ENCODE measurements at regions not wholly inside any gene's neighbourhood (a gene's known extent, or its start where the extent isn't known, plus 50 kb on each side); places are given as distances from the start of the nearest gene placed in this dataset.

DNA sequence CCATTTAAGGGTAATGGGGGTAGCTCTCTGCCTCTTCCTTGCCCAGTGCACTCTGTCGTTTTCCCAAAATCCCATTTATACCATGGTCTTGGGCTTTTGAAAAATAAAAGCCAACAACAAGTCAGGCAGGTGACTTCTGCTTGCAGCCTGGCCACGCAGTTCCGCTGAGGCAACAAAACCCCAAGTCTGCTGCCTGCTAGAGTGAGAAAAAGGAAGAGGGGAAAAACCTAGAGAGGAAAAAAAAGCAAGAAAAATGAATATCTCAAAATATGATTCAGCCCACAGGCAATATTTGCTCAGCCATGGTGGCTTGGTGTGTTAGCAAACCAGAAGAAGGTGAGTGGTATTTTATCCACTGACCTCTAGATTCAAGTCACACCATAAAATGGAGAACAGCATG, 148.2 kb upstream of the FSTL4 start:
- no peak for DNase-seq

DNA sequence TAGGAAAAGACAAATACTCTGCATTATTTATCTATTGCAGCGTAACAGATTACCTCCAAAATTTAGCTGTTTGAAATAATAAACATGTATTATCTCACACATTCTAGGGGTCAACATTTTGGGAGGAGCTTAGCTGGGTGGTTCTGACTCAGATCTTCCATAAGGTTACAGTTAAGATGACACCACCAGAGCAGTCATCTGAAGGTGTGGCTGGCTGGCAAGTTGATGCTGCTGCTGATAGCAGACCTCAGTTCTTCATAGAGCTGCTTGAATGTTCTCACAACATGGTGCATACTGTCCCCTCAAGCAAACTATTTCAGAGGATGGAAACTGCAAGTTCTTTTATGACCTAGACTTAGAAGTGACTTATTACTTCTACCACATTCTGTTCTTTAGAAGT, 146.3 kb upstream of the FSTL4 start:
- DNase-seq = no peak

- DNase-seq = no peak
Measured at GRCh38 chr5:133757396-133757945, 145.1 kb upstream of the FSTL4 start.

GRCh38 chr5:133756756-133757155, 144.4 kb upstream of the FSTL4 start:
- no peak for DNase-seq

DNA sequence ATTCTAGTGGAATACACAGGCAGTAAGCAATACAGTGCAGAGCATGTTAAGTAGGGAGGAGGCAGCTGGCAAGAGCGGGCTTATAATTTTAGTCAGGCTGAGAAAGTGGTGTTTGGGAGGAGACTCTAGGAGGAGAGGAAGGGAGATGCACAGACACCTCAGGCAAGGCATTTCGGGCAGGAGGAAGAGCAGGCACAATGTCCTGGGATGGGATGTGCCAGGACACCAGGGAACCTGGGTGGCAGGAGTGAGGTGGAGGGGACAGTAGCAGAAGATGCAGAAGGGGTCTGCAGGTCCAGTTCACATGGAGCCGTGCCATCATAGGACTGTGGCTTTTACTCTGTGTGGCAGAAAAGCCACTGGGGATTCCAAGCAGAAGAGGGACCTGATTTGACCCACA, 143.7 kb upstream of the FSTL4 start:
- DNase-seq = no peak

GRCh38 chr5:133754575-133755169, 142.3 kb upstream of the FSTL4 start:
- no peak for DNase-seq

DNA sequence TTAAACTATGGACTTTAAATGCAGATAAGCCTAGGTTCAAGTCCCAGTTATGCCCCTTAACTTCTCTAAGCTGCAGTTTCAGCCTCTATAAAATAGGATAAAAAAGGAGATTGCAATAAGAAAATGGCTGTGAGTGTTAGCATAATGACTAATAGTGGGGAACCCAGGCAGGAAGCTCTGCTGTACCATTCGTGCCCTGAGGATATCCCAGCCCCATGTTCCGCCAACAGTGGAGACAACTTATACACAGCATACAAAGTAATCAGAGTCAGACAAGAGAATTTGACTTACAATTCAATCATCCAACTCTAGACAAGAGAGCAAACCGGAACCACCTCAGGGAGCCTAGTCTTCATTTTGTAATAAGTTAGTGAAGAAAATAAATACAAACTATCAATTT, 141.5 kb upstream of the FSTL4 start:
- DNase-seq = no peak

DNA sequence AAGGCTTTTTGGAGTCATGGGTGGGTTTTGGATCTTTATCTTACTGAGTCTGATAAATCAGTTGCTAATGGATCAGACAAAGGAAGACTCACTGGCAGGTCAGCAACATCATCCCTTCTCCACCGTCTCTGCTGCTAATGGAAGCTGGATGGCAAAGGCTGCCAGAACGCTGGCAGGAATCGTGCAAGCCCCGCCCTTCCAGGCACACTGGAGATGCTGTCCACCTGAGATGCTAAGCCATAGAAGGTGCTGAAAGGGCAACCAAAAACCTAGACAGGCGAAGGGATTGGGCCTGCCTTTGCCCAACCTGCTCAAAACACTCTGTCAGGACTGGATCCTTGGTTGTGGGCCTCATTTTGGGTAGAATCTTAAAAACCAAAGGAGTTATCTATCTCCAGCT, 139.5 kb upstream of the FSTL4 start:
- no peak for DNase-seq

DNA sequence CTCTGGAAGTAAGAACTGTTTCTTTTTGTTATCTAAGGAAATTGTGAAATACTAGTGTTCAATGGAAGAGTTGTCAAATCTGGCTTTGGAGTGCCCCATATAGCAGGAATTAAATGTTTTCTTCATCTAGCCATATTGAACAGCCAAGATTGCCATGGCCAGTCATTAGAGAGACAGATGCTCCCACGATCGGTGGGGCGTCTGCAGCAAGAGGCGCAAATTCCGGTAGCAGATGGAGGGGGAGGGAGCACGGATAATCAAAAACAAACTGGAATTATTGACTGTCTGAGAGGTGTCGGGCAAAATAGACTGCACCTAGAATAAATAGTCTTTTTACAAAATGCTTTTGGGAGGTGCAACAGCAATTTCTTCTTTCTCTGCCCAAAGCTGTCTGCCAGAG, 139.1 kb upstream of the FSTL4 start:
- no peak for DNase-seq

DNA sequence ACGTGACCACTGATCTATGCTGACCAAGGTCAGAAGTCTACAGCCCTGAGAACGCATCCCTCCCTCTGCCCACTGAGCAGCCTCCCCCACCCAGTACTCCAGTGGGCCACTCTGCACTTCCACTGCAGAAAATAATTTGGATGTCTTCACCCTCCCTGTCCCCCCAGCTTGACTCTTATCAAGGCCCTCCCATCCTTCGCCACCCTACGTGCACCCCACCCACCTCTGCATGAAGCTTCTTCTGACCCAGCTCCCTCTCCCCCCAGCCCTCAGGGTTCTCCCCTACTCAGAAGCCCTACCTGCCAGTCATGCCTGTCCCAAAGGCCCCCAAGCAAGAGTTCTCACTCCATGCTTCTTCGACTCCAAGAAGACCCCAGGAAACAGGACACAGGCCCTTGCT, 138.5 kb upstream of the FSTL4 start:
- no peak for DNase-seq

DNA sequence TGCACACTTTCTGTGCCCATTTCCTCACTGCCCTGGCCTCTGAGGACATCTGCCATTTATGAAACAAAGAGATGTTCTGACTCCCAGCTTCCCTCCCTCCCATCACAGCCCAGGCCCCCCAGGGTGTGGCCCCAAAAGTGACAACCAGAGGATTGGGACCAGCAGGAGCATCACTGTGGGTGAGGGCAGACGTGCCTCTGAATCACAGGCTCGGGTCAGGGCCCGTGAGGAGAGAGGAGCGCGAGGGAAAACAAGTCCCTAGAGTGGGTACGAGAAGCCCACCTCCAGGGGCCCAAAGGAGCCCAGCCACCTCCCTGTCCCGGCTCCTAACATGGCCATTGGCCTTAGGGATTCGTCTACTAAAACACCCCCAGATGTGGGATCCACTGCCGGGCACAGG, 138.0 kb upstream of the FSTL4 start:
- no peak for DNase-seq

DNA sequence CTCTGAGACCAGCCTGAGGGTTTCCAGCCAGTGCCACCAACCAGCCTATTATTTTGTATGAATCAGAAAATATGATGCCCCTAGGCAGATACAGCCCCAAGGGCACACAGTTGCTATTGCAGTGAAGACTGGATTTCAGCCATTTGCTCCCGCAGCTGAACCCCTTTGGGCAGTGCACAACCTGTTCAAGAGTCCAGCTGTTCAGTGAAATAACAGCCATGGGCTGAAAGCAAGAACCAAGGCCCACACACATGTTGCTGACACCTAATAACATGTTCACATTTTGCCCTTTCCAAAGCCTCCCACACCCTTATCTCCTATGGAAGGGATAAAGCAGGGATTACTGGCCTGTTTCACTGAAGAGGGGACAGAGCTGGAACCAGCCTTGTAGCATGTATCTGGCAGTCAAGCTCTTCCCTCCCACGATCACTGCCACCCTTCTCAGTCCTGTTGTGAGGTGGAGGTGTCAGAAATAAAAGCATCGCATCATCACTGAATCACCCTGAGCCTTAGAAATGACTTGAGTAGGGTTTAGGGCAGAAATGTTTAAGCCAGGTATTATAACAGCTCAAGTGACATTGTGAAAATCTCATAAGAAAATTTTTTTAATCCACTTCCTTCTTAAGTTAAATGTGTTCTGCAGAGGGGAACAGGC, 137.1 kb upstream of the FSTL4 start:
- no peak for DNase-seq

DNA sequence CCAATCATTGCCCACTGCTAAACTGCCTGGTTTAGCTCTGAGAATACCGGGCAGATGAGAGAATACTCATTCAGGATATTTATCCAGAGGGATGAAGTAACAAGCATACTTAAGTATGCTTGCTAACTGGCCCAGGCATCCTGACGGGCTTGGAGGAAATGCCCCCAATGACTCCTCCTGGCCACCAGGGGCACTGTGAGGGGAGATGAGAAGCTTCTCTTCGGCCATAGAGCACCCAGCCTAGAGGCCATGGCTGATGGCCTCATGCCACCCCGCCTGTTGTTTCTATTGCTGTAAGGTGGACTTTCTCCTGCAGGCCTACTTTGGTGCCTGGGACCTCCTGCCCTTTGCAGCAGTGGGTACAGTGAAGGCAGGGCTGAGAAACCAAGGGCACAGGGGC, 134.5 kb upstream of the FSTL4 start:
- DNase-seq = no peak

DNA sequence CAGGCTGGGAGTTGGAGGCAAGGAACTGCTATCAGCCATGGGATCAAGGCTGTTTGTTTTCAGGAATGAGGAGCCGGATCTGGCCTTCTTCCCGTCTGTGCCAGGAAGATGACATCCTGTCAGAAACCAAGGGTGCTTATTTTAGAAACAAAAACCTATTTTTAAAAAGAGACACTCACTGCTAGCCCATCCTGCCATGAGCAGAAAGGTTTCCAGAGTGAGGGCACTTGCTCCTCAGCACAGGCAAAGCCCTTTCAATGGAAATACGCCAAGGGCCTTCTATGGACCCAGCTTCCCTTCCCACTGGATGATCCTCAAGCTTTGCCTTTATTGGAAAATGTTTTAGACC, 132.6 kb upstream of the FSTL4 start:
- no peak for DNase-seq

- no peak for DNase-seq
Measured at GRCh38 chr5:133744051-133744959, 132.0 kb upstream of the FSTL4 start.

DNA sequence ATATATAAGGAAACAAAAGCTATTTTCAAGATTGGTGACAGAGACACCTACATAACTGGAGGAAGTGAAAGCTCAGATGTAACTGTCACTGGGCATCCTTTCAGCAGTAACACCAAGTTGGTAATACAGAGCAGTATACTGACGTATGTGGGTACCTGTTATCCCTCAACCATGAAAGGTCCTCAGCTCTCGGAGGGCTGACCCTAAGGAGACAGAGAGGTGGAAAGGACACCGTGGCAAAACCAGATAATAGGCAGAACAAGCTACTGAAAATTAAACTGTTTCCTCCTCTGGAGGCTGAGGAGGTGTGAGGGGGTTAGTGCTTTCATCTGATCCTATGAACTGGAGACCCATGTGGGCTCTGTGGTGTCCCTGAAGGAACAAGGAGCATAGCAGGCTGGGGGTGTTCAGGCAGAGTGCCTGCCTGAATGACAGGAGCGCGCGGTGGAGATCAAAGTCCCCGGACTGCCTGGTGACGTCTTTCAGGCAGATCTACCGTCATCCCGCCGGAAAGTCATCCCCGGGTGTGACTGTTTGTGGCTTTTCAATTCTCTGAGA, 130.2 kb upstream of the FSTL4 start:
- DNase-seq = no peak

DNA sequence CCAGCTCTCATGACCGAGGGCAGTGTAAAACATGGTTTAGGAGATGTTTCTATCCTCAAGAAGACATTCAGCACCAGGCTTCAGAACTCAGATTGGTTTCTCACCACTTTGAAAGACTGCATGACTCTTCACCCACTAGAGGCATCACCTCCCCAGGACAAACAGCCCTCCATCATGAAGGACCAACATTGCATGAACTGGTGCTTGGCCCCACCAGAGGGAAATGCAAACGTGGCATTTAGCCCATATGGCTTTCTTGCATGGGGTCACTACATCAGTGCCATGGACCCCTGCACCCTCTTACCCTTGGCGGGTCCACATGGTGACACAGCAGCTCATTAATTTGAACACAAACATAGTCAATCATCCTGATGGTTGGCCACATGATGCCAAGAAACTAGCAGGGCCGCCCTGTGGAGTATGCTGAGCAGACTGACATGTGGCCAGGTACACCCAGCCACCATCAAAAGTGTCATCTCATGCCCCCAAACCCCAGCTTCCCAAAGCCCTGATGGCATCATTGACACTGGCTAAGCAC, 129.5 kb upstream of the FSTL4 start:
- DNase-seq = no peak

DNA sequence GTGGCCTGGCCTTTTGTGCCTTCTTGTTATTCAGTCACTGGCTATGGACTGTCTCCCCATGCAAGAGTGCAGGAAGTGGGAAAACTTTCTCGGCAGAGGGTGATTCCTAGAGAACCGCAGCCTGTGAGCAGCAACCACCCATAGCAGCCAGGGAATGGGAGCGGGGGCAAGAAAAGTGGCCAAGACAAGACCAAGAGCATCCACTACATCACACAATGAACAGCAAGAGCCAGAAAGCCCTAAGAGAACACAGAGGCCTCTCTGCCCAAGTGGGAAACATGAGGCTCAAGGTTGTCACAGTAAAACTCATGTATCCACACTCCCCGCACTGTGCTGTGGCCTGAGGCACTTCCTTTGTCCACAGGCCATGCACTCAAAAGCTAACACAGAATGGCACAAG, 129.1 kb upstream of the FSTL4 start:
- no peak for DNase-seq

DNA sequence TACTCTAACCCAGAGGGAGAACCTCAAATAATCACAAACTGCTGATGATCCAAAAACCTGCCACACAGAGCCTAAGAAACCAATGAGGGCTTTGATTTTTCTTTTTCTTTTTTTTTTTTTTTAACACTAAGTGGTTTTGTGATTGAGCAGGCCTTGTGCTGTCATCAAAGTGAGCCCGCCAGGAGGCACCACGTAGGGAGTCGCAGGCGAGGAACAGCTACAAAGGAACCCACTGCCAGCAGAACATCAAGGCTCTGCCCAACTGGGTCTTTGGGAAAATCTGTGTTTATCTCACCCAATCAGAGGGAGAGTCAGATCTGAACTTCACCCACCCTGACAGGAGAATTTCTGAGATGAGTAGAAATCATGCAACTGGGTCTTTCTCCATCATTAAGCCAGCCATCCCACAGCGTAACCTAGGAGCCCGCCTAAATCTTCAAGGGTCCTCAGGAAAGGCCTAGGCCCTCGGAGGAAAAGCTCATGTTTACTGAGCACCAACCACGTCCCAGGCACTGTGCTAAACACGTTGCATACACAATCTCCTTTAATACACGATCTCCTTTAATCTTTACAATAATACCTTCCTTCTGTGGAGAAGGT, 126.9 kb upstream of the FSTL4 start:
- DNase-seq = no peak

DNA sequence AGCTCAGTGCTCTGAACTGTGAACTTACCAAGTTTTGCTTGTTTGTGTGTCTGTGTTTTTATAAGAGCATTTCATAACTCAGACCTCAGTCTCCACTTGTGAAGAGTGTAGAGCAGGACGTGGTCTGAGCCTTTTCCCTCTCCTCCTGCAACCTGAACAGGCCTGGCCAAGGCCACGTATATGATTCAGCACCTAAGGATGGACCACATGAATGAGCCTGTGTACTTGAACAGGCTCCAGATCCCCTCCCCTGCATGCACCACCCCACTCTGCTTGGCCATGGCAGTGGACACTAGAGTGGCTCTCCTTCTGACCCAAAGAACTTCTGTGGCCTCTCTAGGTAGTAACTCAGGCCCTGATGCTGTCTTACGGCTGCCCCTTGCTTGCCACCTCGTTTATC, 125.9 kb upstream of the FSTL4 start:
- no peak for DNase-seq

DNA sequence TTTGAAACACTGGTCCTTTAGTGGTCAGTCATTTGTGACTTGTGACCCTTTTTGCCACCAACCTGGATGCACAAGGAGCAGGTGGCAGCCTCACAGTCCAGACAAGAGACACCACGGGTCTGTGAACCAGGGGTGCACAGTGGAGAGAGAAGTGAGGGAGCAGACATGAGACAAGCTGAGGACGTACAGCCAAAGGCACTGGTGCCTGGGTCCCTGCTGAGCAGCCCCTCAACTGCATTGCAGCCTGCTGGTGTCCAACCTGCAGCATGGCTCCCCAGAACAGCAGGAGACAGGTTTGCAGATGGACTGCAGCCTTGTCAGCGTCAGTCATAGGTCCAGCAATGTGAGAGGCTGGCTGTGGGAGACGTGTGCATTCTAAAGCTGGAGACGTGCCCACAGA, 124.2 kb upstream of the FSTL4 start:
- DNase-seq = no peak

DNA sequence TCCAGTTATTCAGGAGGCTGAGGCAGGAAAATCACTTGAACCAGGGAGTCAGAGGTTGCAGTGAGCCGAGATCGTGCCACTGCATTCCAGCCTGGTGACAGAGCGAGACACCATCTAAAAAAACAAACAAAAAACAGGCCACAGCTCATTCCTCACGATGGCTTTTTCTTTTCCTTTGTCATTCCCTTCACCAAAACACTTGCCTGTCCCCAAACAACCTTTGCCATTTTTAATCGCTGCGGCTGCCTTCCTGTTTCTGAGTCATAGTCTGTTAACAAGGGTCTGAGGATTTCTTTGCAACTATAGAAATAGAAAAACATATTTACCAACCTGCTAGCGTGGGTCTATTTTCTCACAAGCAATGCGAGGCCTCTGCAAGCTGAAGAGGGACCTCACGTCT, 123.0 kb upstream of the FSTL4 start:
- DNase-seq = no peak

DNA sequence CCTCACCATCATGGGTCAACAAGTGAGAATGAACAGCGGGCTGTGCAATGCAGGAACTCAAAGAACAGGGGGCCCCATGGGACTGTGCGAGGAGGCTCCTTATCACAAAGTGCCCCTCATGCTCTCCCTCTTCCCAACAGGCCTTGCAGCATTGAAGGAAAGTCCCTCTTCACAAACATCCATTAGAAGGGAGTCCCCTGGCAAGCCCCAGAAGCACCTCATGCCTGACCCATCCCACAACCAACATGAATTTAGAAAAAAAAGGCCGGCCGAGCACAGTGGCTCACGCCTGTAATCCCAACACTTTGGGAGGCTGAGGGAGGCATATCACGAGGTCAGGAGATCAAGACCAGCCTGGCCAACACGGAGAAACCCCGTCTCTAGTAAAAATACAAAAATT, 122.6 kb upstream of the FSTL4 start:
- no peak for DNase-seq

All from CD4-positive, alpha-beta T cell treated with Interferon gamma for 1 hour (primary cell).